Psoas muscle (tissue), 7 donors: ENCODE measurements at regions not wholly inside any gene's neighbourhood (a gene's known extent, or its start where the extent isn't known, plus 50 kb on each side); places are given as distances from the start of the nearest gene placed in this dataset.

Experiments used
- ATAC-seq, 4 donors: fragments of 200-7000 bp; cut with Tn5 transposase; one replicate each; pipeline ENCODE4 v1.9.1; 2020; ENCODE audit warnings: moderate library complexity in 3 of 4, mild to moderate bottlenecking in 2 of 4
- DNase-seq, 2 donors: peaks; one replicate each; pipeline ENCODE4 v3.0.0-alpha.2; 2020
- H3K27ac ChIP-seq: fragments of 200-600 bp; one replicate; pipeline ENCODE4 v1.8.0; 2022
- H3K27me3 ChIP-seq, 3 donors: fragments of 200-600 bp in 1 of 3; one replicate each; pipeline versions ENCODE4 v1.6.1 to v1.8.0; 2013 to 2022; ENCODE audit warnings: low read length in 2 of 3, mild to moderate bottlenecking in 2 of 3, moderate library complexity in 1 of 3; ENCODE audit not compliant: insufficient read depth in 3 of 3
- H3K36me3 ChIP-seq, 2 donors: fragments of 200-600 bp in 1 of 2; one replicate each; pipeline versions ENCODE4 v1.6.1 to v1.8.0; 2013 to 2022; ENCODE audit warnings: low read depth in 1 of 2, mild to moderate bottlenecking in 1 of 2, moderate library complexity in 1 of 2; ENCODE audit not compliant: insufficient read depth in 1 of 2
- H3K4me1 ChIP-seq: fragments of 200-600 bp; one replicate; pipeline ENCODE4 v1.8.0; 2022
- H3K4me3 ChIP-seq: fragments of 200-600 bp; one replicate; pipeline ENCODE4 v1.8.0; 2022; ENCODE audit warnings: mild to moderate bottlenecking
- H3K9me3 ChIP-seq: fragments of 200-600 bp; one replicate; pipeline ENCODE4 v1.8.0; 2022
- CTCF ChIP-seq: fragments of 200-600 bp; IDR thresholded peaks from one replicate; pipeline ENCODE4 v1.8.0; 2022; ENCODE audit warnings: antibody characterized with exemption
- WGBS, 3 donors: extraction: QIAGEN DNeasy Blood & Tissue Kit; methylation state at CpG; one replicate each; pipeline versions ENCODE4 v1.1.6 to v1.1.7; 2013; 5-methylcytosine and 5-hydroxymethylcytosine counted together
- intact Hi-C, 2 donors: fragments of 100-400 bp; cut with DNase I; formaldehyde crosslinking; loops; one replicate each; pipeline versions ENCODE4 v1.11.0 to v1.14.2; 2022
- donor health status: healthy with polysubstance abuse.
- donor health status: DM: no; HTN: no; CAD: no; lungs with moderate emphysema.
- donor health status: Bipolar disorder and iron deficiency.
- donor health status: healthy.
- donor health status: DM: yes; HTN: yes; CAD: no.
- donor health status: DM: no; HTN: no; CAD: no.
- donor health status: DM: yes; HTN: yes; CAD: no.

DNA sequence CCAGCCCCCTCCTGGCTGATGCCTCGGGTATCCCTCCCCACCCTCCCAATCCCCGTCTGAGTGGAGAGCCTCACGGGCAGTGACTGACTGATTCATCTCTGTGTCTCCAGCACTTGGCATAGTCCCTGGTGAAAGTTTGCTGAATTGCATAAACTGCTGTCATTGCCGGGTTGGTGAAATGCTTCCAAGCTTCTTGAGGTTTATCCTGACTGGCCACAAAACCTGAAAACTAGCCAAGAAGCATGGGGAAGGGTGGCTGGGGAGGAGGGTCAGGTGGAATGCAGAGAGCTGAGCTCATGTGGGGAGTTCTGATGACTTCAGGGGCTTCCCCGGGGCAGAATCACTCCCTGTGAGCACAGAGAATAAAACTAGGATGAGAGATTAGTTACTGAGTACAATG lies 56.9 kb upstream of the GGTA1 start:
- Histone ChIP-seq H3K9me3 (no peaks in the 10 kb centered on the region), H3K27me3 (no peaks in the 10 kb centered on the region), H3K36me3 (no peaks in the 10 kb centered on the region), H3K4me3 (no peak overlapping the region), H3K4me1 (peaks cover 44% of the 10 kb centered on the region), H3K27ac (peak overlapping the region; percentile 87)
- DNase-seq (peak in 1 of 2 donors; percentile 41), ATAC-seq (peak; percentile 70 to 77 (median 72))
- intact Hi-C loops = loop anchor here in 1 of 2 donors (5.0 kb wide), 1 partner anchor 41 kb away; no protein-coding TSS in a partner anchor
- no peak for TF ChIP-seq CTCF
- 4 to 24% (median 8%) methylated on average over 5 of the region's 5 CpGs for WGBS, 3 donors

DNA sequence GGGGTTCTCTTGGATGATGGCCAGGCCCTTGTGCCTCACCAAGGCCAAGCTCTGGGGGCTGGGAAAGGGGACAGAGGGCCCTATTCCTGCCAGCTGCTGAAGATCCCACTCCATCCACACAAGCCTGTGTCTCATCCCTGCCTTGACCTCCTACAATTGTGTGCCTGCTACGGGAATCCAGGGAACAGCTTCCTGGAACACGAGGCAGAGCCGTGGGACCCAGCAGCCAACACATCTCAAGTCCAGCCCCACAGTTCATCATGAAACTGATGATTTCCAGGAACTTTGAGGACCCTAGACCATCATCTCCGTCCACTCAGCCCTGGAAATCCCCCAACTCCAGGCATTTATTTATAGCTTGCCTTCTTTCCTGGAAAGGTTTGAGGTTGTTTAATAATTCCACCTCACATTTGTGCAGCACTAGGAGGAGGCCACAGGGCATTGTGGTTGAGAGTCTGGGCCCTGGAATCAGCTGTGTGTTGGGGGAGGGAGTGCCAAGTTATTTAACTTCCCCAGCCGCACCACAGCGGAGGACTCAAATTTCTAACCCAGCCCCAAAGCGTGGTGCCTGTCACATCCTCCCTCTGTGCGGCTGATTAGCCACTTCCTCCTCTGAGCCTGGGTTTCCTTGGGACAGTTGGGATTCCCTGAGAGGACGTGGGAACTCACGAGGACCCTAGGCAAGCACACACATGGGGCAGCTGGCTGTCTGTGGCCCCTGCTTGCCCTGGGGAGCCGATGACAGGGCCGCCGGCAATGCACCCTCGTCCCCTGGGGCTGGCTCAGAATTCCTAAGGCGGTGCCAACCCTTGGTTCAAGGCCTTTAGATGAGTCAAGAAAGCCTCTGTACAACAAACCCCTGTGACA lies 58.2 kb upstream of the GGTA1 start:
- H3K4me3 ChIP-seq = peak overlapping the region; percentile 22
- intact Hi-C loops = loop anchor here in 1 of 2 donors (5.0 kb wide), 1 partner anchor 39 kb away; no protein-coding TSS in a partner anchor
- peaks cover 44% of the 10 kb centered on the region for H3K4me1 ChIP-seq
- 2 to 4% (median 3%) methylated on average over 15 of the region's 15 CpGs for WGBS, 3 donors
- H3K9me3 ChIP-seq = no peaks in the 10 kb centered on the region
- H3K27me3 ChIP-seq = no peaks in the 10 kb centered on the region
- peak; percentile 82 to 87 (median 86) for ATAC-seq
- no peaks in the 10 kb centered on the region for H3K36me3 ChIP-seq
- peak overlapping the region; percentile 87 for H3K27ac ChIP-seq
- TF ChIP-seq CTCF = no peak
- DNase-seq = peak; percentile 79 to 87

DNA sequence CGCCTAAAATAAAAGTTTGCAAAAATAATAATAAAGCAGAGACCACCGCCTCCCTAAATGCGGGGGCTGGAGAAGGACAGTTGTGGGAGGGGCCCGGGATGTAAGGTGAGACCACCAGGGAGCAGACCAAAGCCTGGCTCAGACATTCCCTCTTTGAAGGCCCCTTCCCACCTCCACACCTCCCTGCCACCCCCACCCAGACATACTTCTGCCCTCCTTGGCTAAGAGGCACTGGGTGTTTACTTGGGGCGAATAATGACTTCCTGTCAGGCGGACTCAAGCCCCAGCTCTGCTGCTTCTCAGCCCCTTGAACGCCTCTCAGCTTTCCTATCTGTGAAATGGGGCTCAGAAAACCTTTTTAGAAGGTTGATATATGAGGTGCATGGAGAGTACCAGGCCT lies 58.8 kb upstream of the GGTA1 start:
- Histone ChIP-seq H3K4me3 (peak overlapping the region; percentile 22), H3K27ac (peak overlapping the region; percentile 87), H3K27me3 (no peaks in the 10 kb centered on the region), H3K36me3 (no peaks in the 10 kb centered on the region), H3K9me3 (no peaks in the 10 kb centered on the region), H3K4me1 (peaks cover 44% of the 10 kb centered on the region)
- DNase-seq (no peak), ATAC-seq (no peak)
- intact Hi-C loops = loop anchor here in 1 of 2 donors (5.0 kb wide), 1 partner anchor 39 kb away; no protein-coding TSS in a partner anchor
- 68 to 76% (median 73%) methylated on average over 7 of the region's 7 CpGs for WGBS, 3 donors
- no peak for TF ChIP-seq CTCF

DNA sequence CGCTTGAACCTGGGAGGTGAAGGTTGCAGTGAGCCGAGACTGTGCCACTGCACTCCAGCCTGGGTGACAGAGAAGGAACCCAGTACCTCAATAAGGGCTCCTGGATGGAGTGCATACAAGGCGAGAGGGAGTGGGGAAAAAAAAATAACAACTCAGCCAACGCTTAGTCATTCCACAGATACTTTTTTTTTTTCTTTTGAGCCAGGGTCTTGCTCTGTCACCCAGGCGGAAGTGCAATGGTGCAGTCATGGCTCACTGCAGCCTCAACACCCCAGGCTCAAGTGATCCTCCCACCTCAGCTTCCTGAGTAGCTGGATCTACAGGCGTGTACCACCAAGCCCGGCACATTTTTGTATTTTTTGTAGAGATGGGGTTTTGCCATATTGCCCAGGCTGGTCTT lies 59.5 kb upstream of the GGTA1 start:
- 82 to 98% (median 97%) methylated on average over 7 of the region's 7 CpGs for WGBS, 3 donors
- intact Hi-C loops = loop anchor here in 1 of 2 donors (5.0 kb wide), 1 partner anchor 38 kb away; no protein-coding TSS in a partner anchor
- peaks cover 44% of the 10 kb centered on the region for H3K4me1 ChIP-seq

More for the DNA sequence above, 59.5 kb upstream of the GGTA1 start:
- H3K27me3 ChIP-seq = no peaks in the 10 kb centered on the region
- peak overlapping the region; percentile 87 for H3K27ac ChIP-seq
- no peak for ATAC-seq
- TF ChIP-seq CTCF = no peak
- DNase-seq = no peak
- H3K36me3 ChIP-seq = no peaks in the 10 kb centered on the region
- no peak overlapping the region for H3K4me3 ChIP-seq
- no peaks in the 10 kb centered on the region for H3K9me3 ChIP-seq
